Small intestine (tissue), 7 donors: ENCODE measurements at regions not wholly inside any gene's neighbourhood (a gene's known extent, or its start where the extent isn't known, plus 50 kb on each side); places are given as distances from the start of the nearest gene placed in this dataset.

Source experiments
- DNase-seq, 2 donors: peaks; one replicate each; pipeline versions ENCODE4 v3.0.0 to v3.0.0-alpha.2; 2013
- FAIRE-seq: peaks from 2 replicates; lab custom pipeline; 2012; peaks lifted over from hg19 to GRCh38; lab: Jason Lieb, UNC
- H3K27ac ChIP-seq, 3 donors: one replicate each; pipeline ENCODE4 v1.5.1; 2013; ENCODE audit warnings: low read length in 2 of 3, mild to moderate bottlenecking in 2 of 3, control low read depth in 1 of 3, inconsistent platforms in 1 of 3, low read depth in 1 of 3, moderate library complexity in 1 of 3
- H3K27me3 ChIP-seq, 3 donors: one replicate each; pipeline ENCODE4 v1.6.1; 2013; ENCODE audit warnings: low read length in 3 of 3, inconsistent platforms in 1 of 3; ENCODE audit not compliant: control insufficient read depth in 3 of 3, insufficient read depth in 3 of 3
- H3K36me3 ChIP-seq, 3 donors: one replicate each; pipeline ENCODE4 v1.6.1; 2013; ENCODE audit warnings: low read length in 3 of 3, inconsistent platforms in 1 of 3, low read depth in 1 of 3, mild to moderate bottlenecking in 1 of 3, moderate library complexity in 1 of 3; ENCODE audit not compliant: control insufficient read depth in 3 of 3, insufficient read depth in 2 of 3
- H3K4me1 ChIP-seq, 3 donors: one replicate each; pipeline ENCODE4 v1.6.1; 2013; ENCODE audit warnings: low read length in 2 of 3, inconsistent platforms in 1 of 3, low read depth in 1 of 3, mild to moderate bottlenecking in 1 of 3, moderate library complexity in 1 of 3; ENCODE audit not compliant: control insufficient read depth in 3 of 3, insufficient read depth in 2 of 3
- H3K4me3 ChIP-seq, 3 donors: one replicate each; pipeline ENCODE4 v1.5.1; 2013; ENCODE audit warnings: low read length in 3 of 3, control low read depth in 1 of 3, inconsistent platforms in 1 of 3, low read depth in 1 of 3, mild to moderate bottlenecking in 1 of 3, moderate library complexity in 1 of 3
- H3K9me3 ChIP-seq, 2 donors: one replicate each; pipeline ENCODE4 v1.6.1; 2013; ENCODE audit warnings: low read depth in 1 of 2, low read length in 1 of 2; ENCODE audit not compliant: control insufficient read depth in 2 of 2, insufficient read depth in 1 of 2
- WGBS, 3 donors: extraction: QIAGEN DNeasy Blood & Tissue Kit; methylation state at CpG; one replicate each; pipeline ENCODE4 v1.1.7; 2013; 5-methylcytosine and 5-hydroxymethylcytosine counted together
- donor health status: healthy with polysubstance abuse.
- donor health status: control.
- donor health status: control.
- donor health status: Bipolar disorder and iron deficiency.
- donor health status: healthy.

GRCh38 chr20:60090631-60091030 is 132.4 kb downstream of the CDH26 start:
- no peaks in the 10 kb centered on the region for H3K4me1 ChIP-seq
- no peak overlapping the region for H3K4me3 ChIP-seq
- peaks cover 0 to 23% (median 4%) of the 10 kb centered on the region in 3 donors for H3K27me3 ChIP-seq
- H3K27ac ChIP-seq: no peak overlapping the region
- H3K9me3 ChIP-seq: peaks cover 0 to 4% of the 10 kb centered on the region in 2 donors
- FAIRE-seq (no peak), DNase-seq (no peak)
- 37 to 49% (median 48%) methylated on average over 4 of the region's 4 CpGs for WGBS, 3 donors
- no peaks in the 10 kb centered on the region for H3K36me3 ChIP-seq

GRCh38 chr20:60091305-60091704 is 133.1 kb downstream of the CDH26 start:
- Histone ChIP-seq H3K27me3 (peaks cover 0 to 16% (median 4%) of the 10 kb centered on the region in 3 donors), H3K4me3 (no peak overlapping the region), H3K4me1 (no peaks in the 10 kb centered on the region), H3K27ac (no peak overlapping the region), H3K9me3 (peaks cover 0 to 4% of the 10 kb centered on the region in 2 donors), H3K36me3 (no peaks in the 10 kb centered on the region)
- DNase-seq (no peak), FAIRE-seq (no peak)
- 69 to 80% (median 72%) methylated on average over 5 of the region's 5 CpGs for WGBS, 3 donors

- FAIRE-seq (no peak), DNase-seq (no peak)
- Histone ChIP-seq H3K9me3 (peaks cover 0 to 4% of the 10 kb centered on the region in 2 donors), H3K27ac (no peak overlapping the region), H3K36me3 (no peaks in the 10 kb centered on the region), H3K27me3 (peaks cover 0 to 11% (median 0%) of the 10 kb centered on the region in 3 donors), H3K4me1 (no peaks in the 10 kb centered on the region), H3K4me3 (no peak overlapping the region)
- WGBS, 3 donors: 84 to 89% (median 86%) methylated on average over 1 of the region's 1 CpG
These were observed 133.6 kb downstream of the CDH26 start for GRCh38 chr20:60091861-60092260.

GRCh38 chr20:60092729-60093128 is 134.5 kb downstream of the CDH26 start:
- no peak for FAIRE-seq
- peaks cover 0 to 7% (median 0%) of the 10 kb centered on the region in 3 donors for H3K27me3 ChIP-seq
- H3K27ac ChIP-seq: no peak overlapping the region
- no peak overlapping the region for H3K4me3 ChIP-seq
- H3K4me1 ChIP-seq: no peaks in the 10 kb centered on the region
- no peaks in the 10 kb centered on the region for H3K36me3 ChIP-seq
- peaks cover 0 to 6% of the 10 kb centered on the region in 2 donors for H3K9me3 ChIP-seq
- no peak for DNase-seq

- FAIRE-seq: no peak
- H3K4me3 ChIP-seq: no peak overlapping the region
These were observed 137.2 kb downstream of the CDH26 start for GRCh38 chr20:60095456-60095855.

GRCh38 chr20:60096166-60096565 is 137.9 kb downstream of the CDH26 start:
- DNase-seq: no peak
- Histone ChIP-seq H3K36me3 (no peaks in the 10 kb centered on the region), H3K9me3 (peaks cover 0 to 6% of the 10 kb centered on the region in 2 donors), H3K27ac (no peak overlapping the region), H3K4me1 (no peaks in the 10 kb centered on the region), H3K4me3 (no peak overlapping the region), H3K27me3 (no peaks in the 10 kb centered on the region)
- WGBS, 3 donors: 66 to 77% (median 70%) methylated on average over 9 to 10 of the region's 10 CpGs
- no peak for FAIRE-seq

More at GRCh38 chr20:60095456-60095855, 137.2 kb downstream of the CDH26 start:
- Histone ChIP-seq H3K27ac (no peak overlapping the region), H3K9me3 (peaks cover 0 to 6% of the 10 kb centered on the region in 2 donors), H3K27me3 (no peaks in the 10 kb centered on the region), H3K36me3 (no peaks in the 10 kb centered on the region), H3K4me1 (no peaks in the 10 kb centered on the region)
- WGBS, 3 donors: 69 to 83% (median 75%) methylated on average over 5 of the region's 5 CpGs
- DNase-seq: no peak

- no peak overlapping the region for H3K27ac ChIP-seq
- no peaks in the 10 kb centered on the region for H3K36me3 ChIP-seq
- FAIRE-seq (no peak), DNase-seq (no peak)
- no peak overlapping the region for H3K4me3 ChIP-seq
- H3K4me1 ChIP-seq: no peaks in the 10 kb centered on the region
- WGBS, 3 donors: 57 to 66% (median 64%) methylated on average over 4 of the region's 4 CpGs
- H3K27me3 ChIP-seq: no peaks in the 10 kb centered on the region
- peaks cover 0 to 4% of the 10 kb centered on the region in 2 donors for H3K9me3 ChIP-seq
These were observed 139.1 kb downstream of the CDH26 start for GRCh38 chr20:60097285-60097684.

GRCh38 chr20:60100780-60101179 is 142.6 kb downstream of the CDH26 start:
- Histone ChIP-seq H3K4me1 (no peaks in the 10 kb centered on the region), H3K9me3 (peaks cover 0 to 2% of the 10 kb centered on the region in 2 donors), H3K36me3 (no peaks in the 10 kb centered on the region), H3K4me3 (no peak overlapping the region), H3K27ac (no peak overlapping the region), H3K27me3 (no peaks in the 10 kb centered on the region)
- FAIRE-seq (no peak), DNase-seq (no peak)
- 57 to 71% (median 64%) methylated on average over 5 of the region's 5 CpGs for WGBS, 3 donors

- Histone ChIP-seq H3K36me3 (no peaks in the 10 kb centered on the region), H3K27ac (no peak overlapping the region), H3K4me3 (no peak overlapping the region), H3K27me3 (no peaks in the 10 kb centered on the region), H3K4me1 (no peaks in the 10 kb centered on the region), H3K9me3 (peaks cover 0 to 2% of the 10 kb centered on the region in 2 donors)
- no peak for FAIRE-seq
- DNase-seq: no peak
- WGBS, 3 donors: 62 to 67% (median 65%) methylated on average over 13 of the region's 13 CpGs
These were observed 143.1 kb downstream of the CDH26 start for GRCh38 chr20:60101201-60101890.
